Amniotic stem cell (primary cell): ENCODE measurements at regions not wholly inside any gene's neighbourhood (a gene's known extent, or its start where the extent isn't known, plus 50 kb on each side); places are given as distances from the start of the nearest gene placed in this dataset.
"Not testable (repeated sequence)": the region's sequence is repeated elsewhere in the genome, so short reads cannot be mapped to it uniquely, and the experiment has no call there.

ENCODE experiments used
- DNase-seq: peaks from one replicate; lab custom pipeline; 2025; lab: John Stamatoyannopoulos, UW

DNA sequence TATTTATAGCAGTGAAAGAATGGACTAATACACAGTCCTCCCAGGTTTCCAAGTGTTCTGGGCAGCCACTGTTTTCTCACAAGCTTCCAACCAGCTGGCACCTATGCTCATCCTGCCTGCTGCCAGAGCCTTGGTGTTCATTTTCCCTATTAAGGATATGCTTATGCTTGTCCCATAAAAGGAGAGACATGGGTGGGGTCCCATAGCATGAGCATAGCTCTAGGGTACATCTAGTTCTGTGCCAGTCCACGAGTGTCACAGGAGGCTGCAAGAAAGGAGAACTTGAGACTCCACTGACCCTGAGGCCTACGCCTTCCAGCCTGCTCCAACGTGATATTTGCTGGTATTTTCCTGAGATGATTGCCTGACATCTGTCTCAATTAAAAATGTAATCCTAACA is 192.4 kb upstream of the PTGFR start:
- no peak for DNase-seq

- no peak for DNase-seq
Measured at GRCh38 chr1:78301141-78301540, 189.6 kb upstream of the PTGFR start.

DNA sequence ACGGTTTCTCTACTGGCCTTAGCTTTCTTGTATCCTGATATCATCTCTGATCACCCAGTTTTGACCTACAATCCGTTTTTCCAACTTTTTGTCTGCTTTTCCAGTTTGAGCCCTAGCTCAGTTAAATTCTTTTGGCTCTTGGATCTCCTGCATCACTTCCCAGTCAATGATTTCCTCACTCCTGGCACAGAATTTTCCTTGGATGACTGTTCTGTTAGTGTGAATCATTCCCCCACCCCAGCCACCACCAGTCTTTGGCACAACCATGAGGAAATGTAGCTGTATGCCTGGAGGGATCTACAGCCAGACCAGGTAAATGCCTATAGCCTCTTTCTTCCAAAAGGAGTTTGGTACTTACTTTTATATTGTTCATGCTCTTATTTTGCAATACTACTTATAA is 187.2 kb upstream of the PTGFR start:
- peak; percentile 55 for DNase-seq

- no peak for DNase-seq
Measured at GRCh38 chr1:78304341-78304740, 186.4 kb upstream of the PTGFR start.

DNA sequence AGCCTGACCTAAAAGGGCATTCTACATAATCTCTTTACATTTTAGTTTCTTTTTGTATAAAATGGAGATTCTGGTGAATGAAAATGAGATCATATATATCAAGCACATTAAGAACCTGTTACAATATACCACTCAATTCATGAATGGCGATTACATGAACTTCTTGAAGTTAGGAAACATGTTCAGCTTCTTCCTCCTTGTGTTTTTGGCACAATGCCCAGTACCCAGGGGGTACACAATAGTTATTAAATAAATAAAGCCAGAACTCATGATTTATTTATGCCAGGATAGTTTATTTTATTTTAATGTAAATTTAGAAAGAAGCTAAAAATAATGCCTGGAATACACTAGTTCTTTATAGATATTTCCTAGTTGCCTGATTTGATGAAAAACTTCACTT is 186.0 kb upstream of the PTGFR start:
- no peak for DNase-seq

DNA sequence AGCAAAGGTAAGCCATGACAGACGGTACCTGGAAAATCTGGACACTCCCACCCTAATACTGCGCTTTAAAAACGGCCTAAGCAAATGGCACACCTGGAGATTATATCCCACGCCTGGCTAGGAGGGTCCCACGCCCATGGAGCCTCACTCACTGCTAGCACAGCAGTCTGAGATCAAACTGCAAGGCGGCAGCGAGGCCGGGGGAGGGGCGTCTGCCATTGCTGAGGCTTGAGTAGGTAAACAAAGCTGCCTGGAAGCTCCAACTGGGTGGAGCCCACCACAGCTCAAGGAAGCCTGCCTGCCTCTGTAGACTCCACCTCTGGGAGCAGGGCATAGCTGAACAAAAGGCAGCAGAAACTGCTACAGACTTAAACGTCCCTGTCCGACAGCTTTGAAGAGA is 180.5 kb upstream of the PTGFR start:
- DNase-seq, result not testable (repeated sequence)

- DNase-seq, result no peak
Measured at GRCh38 chr1:78318011-78318410, 172.8 kb upstream of the PTGFR start.

- DNase-seq, result no peak
Measured at GRCh38 chr1:78319603-78320002, 171.2 kb upstream of the PTGFR start.

DNA sequence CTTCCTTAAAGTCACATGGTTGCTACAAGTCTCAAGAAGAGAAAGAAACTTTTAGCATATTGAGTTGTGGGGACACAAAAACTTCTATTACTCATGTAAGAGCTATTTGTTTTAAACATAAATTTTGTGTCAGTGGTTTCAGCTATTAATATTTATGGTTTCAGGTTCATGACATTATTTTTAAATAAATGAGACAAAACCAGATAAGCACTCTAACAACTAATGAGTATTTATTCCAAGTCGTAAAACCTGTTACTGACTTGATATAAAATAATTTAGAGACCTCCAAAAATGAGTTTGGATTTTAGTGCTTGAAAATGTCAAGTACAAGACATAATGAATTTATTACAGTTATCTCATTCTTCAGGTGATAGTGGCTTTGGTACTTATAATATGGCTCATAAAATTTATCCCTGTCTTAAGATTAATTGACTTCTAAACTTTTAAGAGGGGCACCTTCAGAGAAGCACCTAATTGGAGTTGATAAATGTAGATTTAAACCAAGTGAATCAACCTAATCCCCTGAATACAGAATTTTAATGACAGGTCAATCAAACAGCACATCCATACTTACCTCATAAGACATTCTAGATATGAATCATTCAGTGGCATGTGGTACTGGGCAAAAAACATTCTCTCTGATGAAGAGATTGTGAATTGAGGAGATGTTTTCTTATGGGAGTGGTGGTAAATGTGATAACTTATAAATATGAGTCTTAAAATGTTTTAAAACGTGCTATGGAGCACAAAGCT is 167.7 kb upstream of the PTGFR start:
- DNase-seq, result no peak

- DNase-seq, result no peak
Measured at GRCh38 chr1:78325293-78325692, 165.5 kb upstream of the PTGFR start.

GRCh38 chr1:78329475-78329874 is 161.3 kb upstream of the PTGFR start:
- no peak for DNase-seq

GRCh38 chr1:78331799-78332198 is 159.0 kb upstream of the PTGFR start:
- no peak for DNase-seq

GRCh38 chr1:78333502-78333901 is 157.3 kb upstream of the PTGFR start:
- no peak for DNase-seq

GRCh38 chr1:78334114-78334513 is 156.7 kb upstream of the PTGFR start:
- no peak for DNase-seq

GRCh38 chr1:78334952-78335351 is 155.8 kb upstream of the PTGFR start:
- DNase-seq, result no peak

- not testable (repeated sequence) for DNase-seq
Measured at GRCh38 chr1:78336751-78337150, 154.0 kb upstream of the PTGFR start.

GRCh38 chr1:78339490-78339889 is 151.3 kb upstream of the PTGFR start:
- DNase-seq, result no peak

DNA sequence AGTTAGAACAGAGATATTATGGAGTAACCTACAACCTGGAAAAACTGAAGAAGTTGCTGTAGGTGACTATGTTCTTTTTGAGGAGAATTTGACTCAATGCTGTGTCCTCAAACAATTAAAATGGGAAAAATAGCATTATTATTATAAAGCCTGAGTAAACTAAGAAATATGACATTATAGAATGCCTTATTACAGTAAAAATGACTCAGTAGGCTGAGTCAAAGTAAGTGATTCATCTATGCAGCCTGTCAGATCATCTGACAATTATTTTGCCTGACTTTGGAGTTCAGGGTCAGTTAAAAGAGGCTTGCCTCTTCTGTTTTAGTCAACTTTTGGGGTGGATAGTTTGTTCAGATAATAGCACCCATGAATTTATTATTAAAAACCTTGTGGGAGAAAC is 150.8 kb upstream of the PTGFR start:
- peak; percentile 61 for DNase-seq

- no peak for DNase-seq
Measured at GRCh38 chr1:78348496-78349284, 142.1 kb upstream of the PTGFR start.

DNA sequence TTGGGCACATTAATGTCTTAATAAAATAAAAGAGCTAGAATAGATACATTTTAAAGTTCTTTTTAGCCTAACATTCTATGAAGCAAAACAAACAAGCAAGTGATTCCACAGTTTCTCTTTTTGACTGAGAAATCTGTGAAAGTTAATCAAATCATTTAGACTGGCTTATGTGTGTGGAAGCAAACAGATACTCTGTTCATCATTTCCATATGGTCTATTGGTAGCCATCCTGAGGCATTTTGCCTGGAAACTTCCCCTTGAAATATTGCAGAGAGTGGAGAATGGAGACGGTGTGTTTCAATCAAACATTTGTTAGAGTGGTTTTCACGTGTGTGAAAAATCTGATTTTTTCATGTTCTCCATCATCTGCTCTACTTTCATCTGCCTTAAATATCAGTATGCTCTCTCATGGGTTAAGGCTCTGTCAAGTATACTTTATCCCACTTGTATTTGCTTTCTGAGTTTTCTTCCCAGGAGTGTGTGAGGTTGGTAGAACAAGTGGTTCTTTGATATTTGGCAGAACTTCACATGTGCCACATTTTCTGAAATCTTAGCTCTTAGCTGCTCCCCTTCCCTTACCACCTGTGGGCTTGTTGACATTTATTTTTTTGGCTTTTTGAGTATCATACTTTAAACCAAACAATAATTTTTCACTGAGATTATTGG is 139.1 kb upstream of the PTGFR start:
- DNase-seq, result no peak

GRCh38 chr1:78355656-78356055 is 135.1 kb upstream of the PTGFR start:
- no peak for DNase-seq

DNA sequence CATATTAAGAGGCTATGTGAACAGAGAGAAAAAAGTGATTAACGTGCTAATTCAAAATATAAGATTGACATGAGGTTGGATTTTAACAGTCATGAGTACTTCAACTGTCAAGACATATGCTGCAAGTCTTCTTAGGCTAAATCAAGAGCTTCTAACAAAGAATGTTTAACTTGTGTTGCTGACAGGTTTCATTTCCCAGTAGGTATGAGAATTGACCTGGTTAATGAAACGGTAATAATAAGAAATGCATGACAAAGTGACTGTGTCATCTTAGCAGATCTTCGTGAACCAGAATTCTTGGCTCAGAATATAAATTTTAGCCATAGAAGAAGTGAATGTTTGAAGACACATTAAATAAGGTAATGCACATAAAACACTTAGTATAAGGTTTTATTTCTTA is 132.6 kb upstream of the PTGFR start:
- DNase-seq, result no peak

GRCh38 chr1:78359666-78360065 is 131.1 kb upstream of the PTGFR start:
- no peak for DNase-seq
